ENCODE measurements at regions not wholly inside any gene's neighbourhood (a gene's known extent, or its start where the extent isn't known, plus 50 kb on each side); places are given as distances from the start of the nearest gene placed in this dataset.

- no peak for DNase-seq (ENCODE audit: low read depth in 2 of 3, low spot score in 1 of 3)
Measured at GRCh38 chr6:165917576-165917975, 250.1 kb downstream of the TBXT start.

GRCh38 chr6:165915022-165915770, 252.2 kb upstream of the PDE10A start:
- no peak for DNase-seq (ENCODE audit: low read depth in 2 of 3, low spot score in 1 of 3)

- DNase-seq (ENCODE audit: low read depth in 2 of 3, low spot score in 1 of 3): no peak
Measured at GRCh38 chr6:165913676-165914570, 250.9 kb upstream of the PDE10A start.

- no peak for DNase-seq (ENCODE audit: low read depth in 2 of 3, low spot score in 1 of 3)
Measured at GRCh38 chr6:165910184-165910966, 247.3 kb upstream of the PDE10A start.

GRCh38 chr6:165906736-165907135, 243.7 kb upstream of the PDE10A start:
- DNase-seq (ENCODE audit: low read depth in 2 of 3, low spot score in 1 of 3): no peak

- DNase-seq (ENCODE audit: low read depth in 2 of 3, low spot score in 1 of 3): no peak
Measured at GRCh38 chr6:165905744-165906143, 242.7 kb upstream of the PDE10A start.

- DNase-seq (ENCODE audit: low read depth in 2 of 3, low spot score in 1 of 3): no peak
Measured at GRCh38 chr6:165900970-165901369, 237.9 kb upstream of the PDE10A start.

GRCh38 chr6:165899611-165900010, 236.6 kb upstream of the PDE10A start:
- no peak for DNase-seq (ENCODE audit: low read depth in 2 of 3, low spot score in 1 of 3)

GRCh38 chr6:165895421-165896165, 232.6 kb upstream of the PDE10A start:
- DNase-seq (ENCODE audit: low read depth in 2 of 3, low spot score in 1 of 3): no peak

- DNase-seq (ENCODE audit: low read depth in 2 of 3, low spot score in 1 of 3): no peak
Measured at GRCh38 chr6:165894171-165894825, 231.3 kb upstream of the PDE10A start.

- DNase-seq (ENCODE audit: low read depth in 2 of 3, low spot score in 1 of 3): no peak
Measured at GRCh38 chr6:165893431-165893830, 230.4 kb upstream of the PDE10A start.

- no peak for DNase-seq (ENCODE audit: low read depth in 2 of 3, low spot score in 1 of 3)
Measured at GRCh38 chr6:165891320-165891719, 228.3 kb upstream of the PDE10A start.

GRCh38 chr6:165890404-165890735, 227.3 kb upstream of the PDE10A start:
- DNase-seq (ENCODE audit: low read depth in 2 of 3, low spot score in 1 of 3): no peak

- DNase-seq (ENCODE audit: low read depth in 2 of 3, low spot score in 1 of 3): no peak
Measured at GRCh38 chr6:165889636-165890403, 226.8 kb upstream of the PDE10A start.

- DNase-seq (ENCODE audit: low read depth in 2 of 3, low spot score in 1 of 3): no peak
Measured at GRCh38 chr6:165886169-165886568, 223.1 kb upstream of the PDE10A start.

GRCh38 chr6:165884813-165885765, 222.0 kb upstream of the PDE10A start:
- DNase-seq (ENCODE audit: low read depth in 2 of 3, low spot score in 1 of 3): peak; percentile 44 to 55 (median 50)

- DNase-seq (ENCODE audit: low read depth in 2 of 3, low spot score in 1 of 3): no peak
Measured at GRCh38 chr6:165883851-165884640, 221.0 kb upstream of the PDE10A start.

GRCh38 chr6:165881806-165882205, 218.8 kb upstream of the PDE10A start:
- no peak for DNase-seq (ENCODE audit: low read depth in 2 of 3, low spot score in 1 of 3)

All from stimulated activated CD4-positive, alpha-beta T cell treated with anti-CD3 and anti-CD28 coated beads, Interleukin-12 subunit alpha, Interleukin-12 subunit beta, amount 100 ng/mL, for 48 hours (primary cell).